Gastroesophageal sphincter (tissue), 4 donors: ENCODE measurements at regions not wholly inside any gene's neighbourhood (a gene's known extent, or its start where the extent isn't known, plus 50 kb on each side); places are given as distances from the start of the nearest gene placed in this dataset.

Experiments used
- ATAC-seq: fragments of 150-250 bp; one replicate; pipeline ENCODE4 v1.9.1; 2016; ENCODE audit warnings: mild to moderate bottlenecking, moderate library complexity
- H3K27ac ChIP-seq, 4 donors: fragments of 200-600 bp; sonication (generic) in 3 of 4; 1 replicate in 3 of 4; 2 replicates in 1 of 4; pipeline ENCODE4 v1.5.1; 2016 to 2019
- H3K27me3 ChIP-seq: fragments of 200-600 bp; sonication (generic); one replicate; pipeline ENCODE4 v1.5.1; 2019
- H3K36me3 ChIP-seq, 2 donors: fragments of 200-600 bp; sonication (generic); one replicate each; pipeline ENCODE4 v1.5.1; 2019; ENCODE audit warnings: control low read depth in 1 of 2
- H3K4me1 ChIP-seq, 3 donors: fragments of 200-600 bp; sonication (generic); 1 replicate in 2 of 3; 2 replicates in 1 of 3; pipeline ENCODE4 v1.5.1; 2016 to 2019; ENCODE audit warnings: control low read depth in 2 of 3
- H3K4me3 ChIP-seq, 2 donors: fragments of 200-600 bp; sonication (generic); one replicate each; pipeline ENCODE4 v1.5.1; 2019; ENCODE audit warnings: mild to moderate bottlenecking in 1 of 2, moderate library complexity in 1 of 2
- H3K9me3 ChIP-seq, 3 donors: fragments of 200-600 bp; sonication (generic); one replicate each; pipeline ENCODE4 v1.5.1; 2017 to 2019; ENCODE audit warnings: control low read depth in 2 of 3
- CTCF ChIP-seq, 4 experiments: fragments of 200-600 bp in 2 of 4; fragments of 450-650 bp in 2 of 4; sonication (generic) in 1 of 4; IDR thresholded peaks; one replicate each; pipeline ENCODE4 v1.5.1; 2017 to 2019; ENCODE audit warnings: antibody characterized with exemption in 4 of 4, mild to moderate bottlenecking in 2 of 4, moderate library complexity in 2 of 4
- EP300 ChIP-seq: sonication (generic); formaldehyde crosslinking; IDR thresholded peaks from one replicate; pipeline ENCODE4 v1.6.1; 2017; ENCODE audit warnings: antibody characterized with exemption, mild to moderate bottlenecking
- POLR2A ChIP-seq, 2 donors: fragments of 450-650 bp; IDR thresholded peaks; one replicate each; pipeline ENCODE4 v1.6.1; 2017; ENCODE audit warnings: antibody characterized with exemption in 2 of 2, mild to moderate bottlenecking in 2 of 2, moderate library complexity in 1 of 2
- POLR2AphosphoS5 ChIP-seq: sonication (generic); formaldehyde crosslinking; IDR thresholded peaks from one replicate; pipeline ENCODE4 v1.6.1; 2017; ENCODE audit warnings: antibody characterized with exemption
- WGBS, 2 donors: methylation state at CpG; one replicate each; pipeline ENCODE4 v1.1.5; 2018; ENCODE audit warnings: low coverage in 1 of 2; 5-methylcytosine and 5-hydroxymethylcytosine counted together

GRCh38 chr12:77610446-77610845, 220.2 kb upstream of the NAV3 start:
- no peak for ATAC-seq
- Histone ChIP-seq H3K9me3 (no peaks in the 10 kb centered on the region), H3K36me3 (no peaks in the 10 kb centered on the region), H3K27ac (no peak overlapping the region), H3K4me3 (no peak overlapping the region), H3K4me1 (peaks cover 0 to 2% (median 0%) of the 10 kb centered on the region in 3 donors), H3K27me3 (no peaks in the 10 kb centered on the region)
- 83 to 100% methylated on average over 1 to 2 of the region's 2 CpGs for WGBS, 2 donors
- TF ChIP-seq EP300 (no peak), CTCF (IDR thresholded peaks at IDR 0.05) (no peak), POLR2A (IDR thresholded peaks at IDR 0.05) (no peak), POLR2AphosphoS5 (no peak)

- H3K27ac ChIP-seq, result no peak overlapping the region
These were observed 221.7 kb upstream of the NAV3 start for GRCh38 chr12:77609016-77609415.

GRCh38 chr12:77608271-77608824, 222.3 kb upstream of the NAV3 start:
- Histone ChIP-seq H3K4me1 (peaks cover 0 to 2% (median 0%) of the 10 kb centered on the region in 3 donors), H3K27me3 (no peaks in the 10 kb centered on the region), H3K27ac (no peak overlapping the region), H3K36me3 (no peaks in the 10 kb centered on the region), H3K4me3 (no peak overlapping the region), H3K9me3 (no peaks in the 10 kb centered on the region)
- no peak for ATAC-seq
- no peak for TF ChIP-seq POLR2A (IDR thresholded peaks at IDR 0.05)
- TF ChIP-seq POLR2AphosphoS5, result no peak

More at GRCh38 chr12:77609016-77609415, 221.7 kb upstream of the NAV3 start:
- Histone ChIP-seq H3K36me3 (no peaks in the 10 kb centered on the region), H3K9me3 (no peaks in the 10 kb centered on the region), H3K4me1 (peaks cover 0 to 2% (median 0%) of the 10 kb centered on the region in 3 donors), H3K27me3 (no peaks in the 10 kb centered on the region), H3K4me3 (no peak overlapping the region)
- WGBS, 2 donors, result 55 to 81% methylated on average over 2 of the region's 2 CpGs
- no peak for ATAC-seq
- TF ChIP-seq CTCF (IDR thresholded peaks at IDR 0.05), result no peak
- TF ChIP-seq EP300, result no peak

- Histone ChIP-seq H3K9me3 (no peaks in the 10 kb centered on the region), H3K27ac (no peak overlapping the region), H3K4me1 (peaks cover 0 to 2% (median 0%) of the 10 kb centered on the region in 3 donors), H3K4me3 (no peak overlapping the region), H3K27me3 (no peaks in the 10 kb centered on the region), H3K36me3 (no peaks in the 10 kb centered on the region)
- no peak for ATAC-seq
- no peak for TF ChIP-seq POLR2AphosphoS5
- TF ChIP-seq EP300, result no peak
- no peak for TF ChIP-seq CTCF (IDR thresholded peaks at IDR 0.05)
- no peak for TF ChIP-seq POLR2A (IDR thresholded peaks at IDR 0.05)
These were observed 224.3 kb upstream of the NAV3 start for GRCh38 chr12:77606348-77606747.

- ATAC-seq, result no peak
- no peaks in the 10 kb centered on the region for H3K36me3 ChIP-seq
- H3K4me1 ChIP-seq, result peaks cover 0 to 2% (median 0%) of the 10 kb centered on the region in 3 donors
- H3K27me3 ChIP-seq, result no peaks in the 10 kb centered on the region
- H3K9me3 ChIP-seq, result no peaks in the 10 kb centered on the region
- H3K4me3 ChIP-seq, result no peak overlapping the region
- H3K27ac ChIP-seq, result no peak overlapping the region
- no peak for TF ChIP-seq CTCF (IDR thresholded peaks at IDR 0.05)
- TF ChIP-seq POLR2A (IDR thresholded peaks at IDR 0.05), result no peak
- TF ChIP-seq EP300, result no peak
- no peak for TF ChIP-seq POLR2AphosphoS5
These were observed 226.7 kb upstream of the NAV3 start for GRCh38 chr12:77603946-77604345.
